NB4 (cell line): ENCODE measurements at regions not wholly inside any gene's neighbourhood (a gene's known extent, or its start where the extent isn't known, plus 50 kb on each side); places are given as distances from the start of the nearest gene placed in this dataset.

Experiments used
- MYC ChIP-seq: IDR thresholded peaks from 2 replicates; pipeline ENCODE4 v1.6.1; 2011; ENCODE audit warnings: low read depth, low read length
- POLR2A ChIP-seq: IDR thresholded peaks from 2 replicates; pipeline ENCODE4 v1.6.1; 2011; ENCODE audit warnings: mild to moderate bottlenecking; ENCODE audit not compliant: insufficient read length; ENCODE audit errors: extremely low read depth
- TF ChIP-seq, protein P1 (sequence below): IDR thresholded peaks from one replicate; pipeline ENCODE4 v1.5.1; 2012; ENCODE audit warnings: low read depth, low read length

DNA sequence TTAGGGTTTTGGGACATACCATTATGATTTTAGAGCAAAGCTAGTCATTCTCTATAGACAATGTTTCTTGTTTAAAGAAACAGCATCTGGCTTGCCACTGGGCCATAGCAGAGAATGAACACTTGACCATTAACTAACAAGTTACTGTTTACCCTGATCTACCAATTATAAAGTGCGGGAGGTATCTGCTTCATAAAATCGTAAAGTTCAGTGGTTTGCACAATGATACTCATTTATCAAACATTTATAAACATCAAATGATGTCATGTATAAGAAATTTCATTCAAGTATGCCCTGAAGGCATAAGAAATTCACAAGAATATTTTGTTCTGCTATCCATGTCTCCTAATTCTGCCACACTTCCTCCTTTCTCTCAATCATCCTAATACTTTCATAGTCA lies 139.2 kb downstream of the PCDH20 start:
- TF ChIP-seq, protein P1, sequence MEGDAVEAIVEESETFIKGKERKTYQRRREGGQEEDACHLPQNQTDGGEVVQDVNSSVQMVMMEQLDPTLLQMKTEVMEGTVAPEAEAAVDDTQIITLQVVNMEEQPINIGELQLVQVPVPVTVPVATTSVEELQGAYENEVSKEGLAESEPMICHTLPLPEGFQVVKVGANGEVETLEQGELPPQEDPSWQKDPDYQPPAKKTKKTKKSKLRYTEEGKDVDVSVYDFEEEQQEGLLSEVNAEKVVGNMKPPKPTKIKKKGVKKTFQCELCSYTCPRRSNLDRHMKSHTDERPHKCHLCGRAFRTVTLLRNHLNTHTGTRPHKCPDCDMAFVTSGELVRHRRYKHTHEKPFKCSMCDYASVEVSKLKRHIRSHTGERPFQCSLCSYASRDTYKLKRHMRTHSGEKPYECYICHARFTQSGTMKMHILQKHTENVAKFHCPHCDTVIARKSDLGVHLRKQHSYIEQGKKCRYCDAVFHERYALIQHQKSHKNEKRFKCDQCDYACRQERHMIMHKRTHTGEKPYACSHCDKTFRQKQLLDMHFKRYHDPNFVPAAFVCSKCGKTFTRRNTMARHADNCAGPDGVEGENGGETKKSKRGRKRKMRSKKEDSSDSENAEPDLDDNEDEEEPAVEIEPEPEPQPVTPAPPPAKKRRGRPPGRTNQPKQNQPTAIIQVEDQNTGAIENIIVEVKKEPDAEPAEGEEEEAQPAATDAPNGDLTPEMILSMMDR: no peak
- no peak for TF ChIP-seq POLR2A
- TF ChIP-seq MYC: no peak
